ENCODE measurements at regions not wholly inside any gene's neighbourhood (a gene's known extent, or its start where the extent isn't known, plus 50 kb on each side); places are given as distances from the start of the nearest gene placed in this dataset.

GRCh38 chr12:124391340-124392261, 96.7 kb downstream of the RFLNA start:
- no TSS peak for BruUV-seq (replicated peaks)
- DNase-seq (ENCODE audit: low read depth, low spot score), result peak; percentile 28
- H4K20me1 ChIP-seq (ENCODE audit: control insufficient read depth, insufficient read depth), result no peaks in the 10 kb centered on the region
- H3K9ac ChIP-seq (ENCODE audit: control insufficient read depth, insufficient read depth, low read length), result peak overlapping the region; percentile 27; the same call in 1 of the 2 replicates
- in situ Hi-C loops (cut with MboI), result no loop called here
- no peaks in the 10 kb centered on the region for H3K9me3 ChIP-seq (replicated peaks; ENCODE audit: control insufficient read depth, insufficient read depth, low read length)
- H3K79me2 ChIP-seq (ENCODE audit: control insufficient read depth, insufficient read depth, low read length), result no peaks in the 10 kb centered on the region; the same call in 1 of the 2 replicates
- H3K4me2 ChIP-seq (ENCODE audit: control insufficient read depth, insufficient read depth), result peak overlapping the region; percentile 68
- H3K27ac ChIP-seq (ENCODE audit: control insufficient read depth, insufficient read depth), result peak overlapping the region; percentile 73
- intact Hi-C loops (cut with micrococcal nuclease; ENCODE audit: unreplicated experiment), result loop anchor here (5.0 to 10.0 kb wide), 3 partner anchors 61 to 376 kb away; no protein-coding TSS in a partner anchor
- SMC1A ChIA-PET (ENCODE audit: uncharacterized antibody, unreplicated experiment), result no interaction called here
- RAD21 ChIA-PET (ENCODE audit: unreplicated experiment), result interaction anchor here (1.3 to 1.4 kb wide), 2 partner anchors 62 to 102 kb away, joined by 3 to 5 read pairs; no protein-coding TSS in a partner anchor
- peaks cover 0 to 24% of the 10 kb centered on the region in 2 experiments; a peak in 3 of 4 replicates for H3K36me3 ChIP-seq (ENCODE audit: control insufficient read depth in 2 of 2, insufficient read depth in 2 of 2, low read length in 1 of 2)
- H2AFZ ChIP-seq (ENCODE audit: control insufficient read depth, low read depth, low read length), result no peak overlapping the region
- H3K4me3 ChIP-seq, result no peak overlapping the region
- WGBS (ENCODE audit: insufficient coverage, insufficient replicate concordance, low lambda C conversion rate, missing lambda C conversion rate), result 29% methylated on average over 35 of the region's 35 CpGs
- peak; percentile 87 for ATAC-seq
- POLR2A ChIA-PET, result interaction anchor here (0.7 kb wide), 1 partner anchor 13 kb away, joined by 3 read pairs; no protein-coding TSS in a partner anchor
- H3K4me1 ChIP-seq (ENCODE audit: control insufficient read depth, insufficient read depth, low read length), result peaks cover 40% of the 10 kb centered on the region
- H3K27me3 ChIP-seq (replicated peaks in 1 of 2; ENCODE audit: control insufficient read depth in 2 of 2, insufficient read depth in 2 of 2, low read length in 1 of 2), result no peaks in the 10 kb centered on the region
- FAIRE-seq, result peak; percentile 96
- CTCF ChIA-PET, result no interaction called here
- TF ChIP-seq EZH2 (IDR thresholded peaks at IDR 0.05; ENCODE audit: borderline replicate concordance, control insufficient read depth, low read depth, low read length) (no peak), ZNF687 (IDR thresholded peaks at IDR 0.05) (no peak), IRF4 (IDR thresholded peaks at IDR 0.05; ENCODE audit: low read depth, low read length) (no peak), BCL11A (IDR thresholded peaks at IDR 0.05; ENCODE audit: low read depth, low read length) (0 out of 2 replicates have a peak, but pooled peaks have one; percentile 6), EED (IDR thresholded peaks at IDR 0.05; ENCODE audit: low read depth) (peak; percentile 74), MYB (IDR thresholded peaks at IDR 0.05; ENCODE audit: borderline replicate concordance, low read depth, low read length) (no peak), NR2F1 (conservative IDR thresholded peaks at IDR 0.05) (no peak), TCF7 (IDR thresholded peaks at IDR 0.05; ENCODE audit: borderline replicate concordance) (no peak), TCF12 (IDR thresholded peaks at IDR 0.05; ENCODE audit: low read depth, low read length) (no peak), ZNF592 (IDR thresholded peaks at IDR 0.05) (no peak), GABPA (IDR thresholded peaks at IDR 0.05; ENCODE audit: low read depth) (no peak), FOXM1 (IDR thresholded peaks at IDR 0.05; ENCODE audit: low read depth, low read length) (no peak), SPI1 (IDR thresholded peaks at IDR 0.05; ENCODE audit: borderline replicate concordance, insufficient read depth, low read depth, low read length) (peak; percentile 99), HCFC1 (IDR thresholded peaks at IDR 0.05; ENCODE audit: low read length) (no peak), NRF1 (conservative IDR thresholded peaks at IDR 0.05; ENCODE audit: low read depth, low read length) (no peak)

Measured in GM12878 (cell line).